Renal cortex interstitium (tissue), 11 donors: ENCODE measurements at regions not wholly inside any gene's neighbourhood (a gene's known extent, or its start where the extent isn't known, plus 50 kb on each side); places are given as distances from the start of the nearest gene placed in this dataset.

Source experiments
- DNase-seq, 11 donors: peaks; one replicate each; pipeline ENCODE4 v3.0.0-alpha.2; 2013; ENCODE audit warnings: low read depth in 9 of 11, low spot score in 4 of 11; ENCODE audit errors: extremely low read depth in 1 of 11

- no peak for DNase-seq
Observed at GRCh38 chr2:103008586-103008985, 246.8 kb downstream of the TMEM182 start.

GRCh38 chr2:103009871-103010270 is 248.0 kb downstream of the TMEM182 start:
- no peak for DNase-seq

- DNase-seq = no peak
Observed at GRCh38 chr2:103010306-103010705, 248.5 kb downstream of the TMEM182 start.

- no peak for DNase-seq
Observed at GRCh38 chr2:103010751-103011150, 248.9 kb downstream of the TMEM182 start.

GRCh38 chr2:103012590-103012989 is 250.8 kb downstream of the TMEM182 start:
- no peak for DNase-seq

- DNase-seq = no peak
Observed at GRCh38 chr2:103025056-103025455, 263.2 kb downstream of the TMEM182 start.

- no peak for DNase-seq
Observed at GRCh38 chr2:103028181-103028580, 266.4 kb downstream of the TMEM182 start.
